ENCODE measurements at regions not wholly inside any gene's neighbourhood (a gene's known extent, or its start where the extent isn't known, plus 50 kb on each side); places are given as distances from the start of the nearest gene placed in this dataset.

DNA sequence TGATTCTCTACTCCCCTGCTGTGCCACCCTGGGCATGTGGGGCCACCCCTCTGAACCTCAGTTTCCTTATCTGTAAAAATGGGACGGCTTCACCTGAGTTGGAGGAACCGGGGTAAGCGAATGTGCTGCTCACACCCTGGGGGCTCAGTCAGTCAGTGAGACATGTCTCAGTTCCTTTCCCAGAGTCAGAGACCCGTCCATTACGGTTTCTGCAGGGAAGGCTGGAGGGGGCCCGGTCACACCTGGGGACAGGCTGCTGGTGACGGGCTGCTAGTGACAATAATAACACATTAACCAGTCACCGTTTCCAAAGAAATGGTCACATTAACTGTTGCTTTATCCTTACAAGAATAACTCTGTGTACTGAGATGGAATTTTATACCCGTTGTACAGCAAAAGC is 282.4 kb downstream of the NSG2 start:
- no peaks in the 10 kb centered on the region for H3K4me1 ChIP-seq (ENCODE audit: control insufficient read depth in 1 of 2, insufficient read depth in 2 of 2, low read length in 2 of 2)
- Mint-ChIP-seq H3K4me3 (no peak overlapping the region), H3K27me3 (ENCODE audit: low read depth in 3 of 3) (peaks cover 0 to 14% (median 7%) of the 10 kb centered on the region in 3 donors), H3K4me1 (no peaks in the 10 kb centered on the region), H3K27ac (no peak overlapping the region), H3K9me3 (no peaks in the 10 kb centered on the region), H3K36me3 (no peaks in the 10 kb centered on the region)
- no peak overlapping the region for H3K9ac ChIP-seq (ENCODE audit: insufficient read depth, low read length, poor library complexity, severe bottlenecking)
- H3K27me3 ChIP-seq (ENCODE audit: control insufficient read depth in 2 of 2, insufficient read depth in 2 of 2, low read length in 2 of 2), result no peaks in the 10 kb centered on the region
- no peak for DNase-seq
- no peaks in the 10 kb centered on the region for H3K9me3 ChIP-seq (replicated peaks in 1 of 2; ENCODE audit: control insufficient read depth in 1 of 2, insufficient read depth in 1 of 2, low read length in 2 of 2)
- no peak overlapping the region for H3K4me2 ChIP-seq (replicated peaks; ENCODE audit: extremely low read depth, low read length, poor library complexity, severe bottlenecking)
- WGBS (ENCODE audit: insufficient coverage), result 89% methylated on average over 3 of the region's 9 CpGs
- no peak overlapping the region for H2AFZ ChIP-seq (ENCODE audit: insufficient read depth, low read depth, low read length, poor library complexity, severe bottlenecking)
- no peak overlapping the region for H3K27ac ChIP-seq (ENCODE audit: low read depth in 1 of 2, low read length in 2 of 2)
- H3K36me3 ChIP-seq (replicated peaks in 1 of 2; ENCODE audit: control insufficient read depth in 1 of 2, insufficient read depth in 2 of 2, low read length in 2 of 2), result no peaks in the 10 kb centered on the region
- no peaks in the 10 kb centered on the region for H3K79me2 ChIP-seq (ENCODE audit: insufficient read depth, low read length)
- intact Hi-C loops (cut with micrococcal nuclease), result no loop called here
- H3K4me3 ChIP-seq (replicated peaks in 1 of 3; ENCODE audit: low read depth in 2 of 3, low read length in 3 of 3), result no peak overlapping the region
- TF ChIP-seq, protein P1, sequence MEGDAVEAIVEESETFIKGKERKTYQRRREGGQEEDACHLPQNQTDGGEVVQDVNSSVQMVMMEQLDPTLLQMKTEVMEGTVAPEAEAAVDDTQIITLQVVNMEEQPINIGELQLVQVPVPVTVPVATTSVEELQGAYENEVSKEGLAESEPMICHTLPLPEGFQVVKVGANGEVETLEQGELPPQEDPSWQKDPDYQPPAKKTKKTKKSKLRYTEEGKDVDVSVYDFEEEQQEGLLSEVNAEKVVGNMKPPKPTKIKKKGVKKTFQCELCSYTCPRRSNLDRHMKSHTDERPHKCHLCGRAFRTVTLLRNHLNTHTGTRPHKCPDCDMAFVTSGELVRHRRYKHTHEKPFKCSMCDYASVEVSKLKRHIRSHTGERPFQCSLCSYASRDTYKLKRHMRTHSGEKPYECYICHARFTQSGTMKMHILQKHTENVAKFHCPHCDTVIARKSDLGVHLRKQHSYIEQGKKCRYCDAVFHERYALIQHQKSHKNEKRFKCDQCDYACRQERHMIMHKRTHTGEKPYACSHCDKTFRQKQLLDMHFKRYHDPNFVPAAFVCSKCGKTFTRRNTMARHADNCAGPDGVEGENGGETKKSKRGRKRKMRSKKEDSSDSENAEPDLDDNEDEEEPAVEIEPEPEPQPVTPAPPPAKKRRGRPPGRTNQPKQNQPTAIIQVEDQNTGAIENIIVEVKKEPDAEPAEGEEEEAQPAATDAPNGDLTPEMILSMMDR (IDR thresholded peaks at IDR 0.05), result no peak
- H4K20me1 ChIP-seq (ENCODE audit: insufficient read depth, low read length), result no peaks in the 10 kb centered on the region

DNA sequence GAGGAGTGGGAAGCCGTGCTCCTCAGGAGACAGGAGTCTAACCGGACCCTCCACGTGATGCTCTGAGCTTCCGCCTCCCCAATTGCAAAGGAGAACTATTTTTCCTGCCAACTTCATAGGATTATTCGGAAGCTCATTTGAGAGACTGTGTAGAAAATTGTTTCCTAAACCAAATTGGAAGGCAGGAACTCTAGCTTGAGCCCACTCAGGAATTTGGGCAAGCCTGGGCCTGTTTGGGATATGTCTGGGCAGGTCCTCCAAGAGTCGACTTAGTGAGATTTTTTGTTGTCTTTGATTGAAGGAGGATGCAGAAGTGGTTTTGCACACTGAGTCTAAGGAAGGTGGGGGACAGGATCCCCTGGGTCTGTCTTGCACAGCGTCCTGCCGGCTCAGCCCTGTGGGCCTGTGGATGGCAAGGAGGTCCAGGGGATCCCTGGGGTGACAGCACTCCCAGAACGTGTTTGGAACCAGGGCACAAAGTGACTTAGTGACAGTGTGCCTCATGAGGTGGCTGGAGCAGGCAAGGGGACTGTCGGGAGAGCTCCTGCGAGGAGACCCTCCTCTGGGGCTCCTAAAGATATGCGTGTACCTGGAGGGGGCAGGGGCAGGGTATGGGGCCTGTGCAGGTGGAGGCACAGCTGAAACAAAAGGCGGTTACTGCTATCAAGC is 283.3 kb downstream of the NSG2 start:
- no peaks in the 10 kb centered on the region for H3K36me3 ChIP-seq (replicated peaks in 1 of 2; ENCODE audit: control insufficient read depth in 1 of 2, insufficient read depth in 2 of 2, low read length in 2 of 2)
- Mint-ChIP-seq H3K4me3 (no peak overlapping the region), H3K36me3 (no peaks in the 10 kb centered on the region), H3K27ac (peak overlapping the region in 1 of 7 donors; percentile 14), H3K9me3 (no peaks in the 10 kb centered on the region), H3K27me3 (ENCODE audit: low read depth in 3 of 3) (peaks cover 0 to 11% (median 7%) of the 10 kb centered on the region in 3 donors), H3K4me1 (no peaks in the 10 kb centered on the region)
- H3K9me3 ChIP-seq (replicated peaks in 1 of 2; ENCODE audit: control insufficient read depth in 1 of 2, insufficient read depth in 1 of 2, low read length in 2 of 2), result no peaks in the 10 kb centered on the region
- 53% methylated on average over 8 of the region's 13 CpGs for WGBS (ENCODE audit: insufficient coverage)
- no peak for DNase-seq
- H3K27me3 ChIP-seq (ENCODE audit: control insufficient read depth in 2 of 2, insufficient read depth in 2 of 2, low read length in 2 of 2), result no peaks in the 10 kb centered on the region
- H2AFZ ChIP-seq (ENCODE audit: insufficient read depth, low read depth, low read length, poor library complexity, severe bottlenecking), result no peak overlapping the region
- H4K20me1 ChIP-seq (ENCODE audit: insufficient read depth, low read length), result no peaks in the 10 kb centered on the region
- no peak overlapping the region for H3K4me2 ChIP-seq (replicated peaks; ENCODE audit: extremely low read depth, low read length, poor library complexity, severe bottlenecking)
- H3K4me3 ChIP-seq (replicated peaks in 1 of 3; ENCODE audit: low read depth in 2 of 3, low read length in 3 of 3), result no peak overlapping the region
- no peak overlapping the region for H3K27ac ChIP-seq (ENCODE audit: low read depth in 1 of 2, low read length in 2 of 2)
- H3K79me2 ChIP-seq (ENCODE audit: insufficient read depth, low read length), result no peaks in the 10 kb centered on the region
- TF ChIP-seq, protein P1 (IDR thresholded peaks at IDR 0.05), result no peak
- H3K4me1 ChIP-seq (ENCODE audit: control insufficient read depth in 1 of 2, insufficient read depth in 2 of 2, low read length in 2 of 2), result no peaks in the 10 kb centered on the region
- intact Hi-C loops (cut with micrococcal nuclease), result no loop called here
- no peak overlapping the region for H3K9ac ChIP-seq (ENCODE audit: insufficient read depth, low read length, poor library complexity, severe bottlenecking)

Measured in CD14-positive monocyte (primary cell).